Keratinocyte (primary cell): ENCODE measurements at regions not wholly inside any gene's neighbourhood (a gene's known extent, or its start where the extent isn't known, plus 50 kb on each side); places are given as distances from the start of the nearest gene placed in this dataset.

Experiments
- EZH2 ChIP-seq: IDR thresholded peaks from one replicate; pipeline ENCODE4 v1.6.1; 2012; ENCODE audit warnings: inconsistent platforms, mild to moderate bottlenecking, low read length, moderate library complexity
- TF ChIP-seq, protein P1 (sequence below), 3 experiments: IDR thresholded peaks in 1 of 3; conservative IDR thresholded peaks in 1 of 3; optimal IDR thresholded peaks in 1 of 3; 2 replicates in 2 of 3; 3 replicates in 1 of 3; pipeline versions ENCODE3 to v1.5.1; 2011; ENCODE audit warnings: low read length in 3 of 3, mild to moderate bottlenecking in 3 of 3, moderate library complexity in 2 of 3, control low read depth in 1 of 3, inconsistent platforms in 1 of 3; ENCODE audit not compliant: insufficient read depth in 2 of 3; ENCODE audit errors: extremely low read depth in 1 of 3

DNA sequence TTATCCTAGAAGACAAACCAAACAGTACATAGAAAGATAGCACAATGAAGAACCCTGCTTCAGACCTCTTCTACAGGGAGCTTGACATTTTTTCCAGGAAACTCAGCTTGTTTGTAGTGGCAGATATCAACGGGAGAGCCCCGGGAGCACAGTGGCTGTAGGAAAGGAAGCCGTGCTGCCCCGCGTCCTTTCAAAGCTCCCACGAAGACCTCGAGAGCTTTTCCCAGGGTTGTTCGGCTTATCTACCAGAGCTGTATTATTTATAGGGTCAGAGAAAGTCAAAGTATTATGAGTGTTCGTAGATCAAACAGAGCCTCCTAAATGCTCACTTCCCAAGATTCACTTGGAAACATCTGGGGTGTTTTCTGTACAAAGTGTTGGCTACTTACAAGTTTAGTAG, 167.1 kb upstream of the COPS8 start:
- TF ChIP-seq, protein P1, sequence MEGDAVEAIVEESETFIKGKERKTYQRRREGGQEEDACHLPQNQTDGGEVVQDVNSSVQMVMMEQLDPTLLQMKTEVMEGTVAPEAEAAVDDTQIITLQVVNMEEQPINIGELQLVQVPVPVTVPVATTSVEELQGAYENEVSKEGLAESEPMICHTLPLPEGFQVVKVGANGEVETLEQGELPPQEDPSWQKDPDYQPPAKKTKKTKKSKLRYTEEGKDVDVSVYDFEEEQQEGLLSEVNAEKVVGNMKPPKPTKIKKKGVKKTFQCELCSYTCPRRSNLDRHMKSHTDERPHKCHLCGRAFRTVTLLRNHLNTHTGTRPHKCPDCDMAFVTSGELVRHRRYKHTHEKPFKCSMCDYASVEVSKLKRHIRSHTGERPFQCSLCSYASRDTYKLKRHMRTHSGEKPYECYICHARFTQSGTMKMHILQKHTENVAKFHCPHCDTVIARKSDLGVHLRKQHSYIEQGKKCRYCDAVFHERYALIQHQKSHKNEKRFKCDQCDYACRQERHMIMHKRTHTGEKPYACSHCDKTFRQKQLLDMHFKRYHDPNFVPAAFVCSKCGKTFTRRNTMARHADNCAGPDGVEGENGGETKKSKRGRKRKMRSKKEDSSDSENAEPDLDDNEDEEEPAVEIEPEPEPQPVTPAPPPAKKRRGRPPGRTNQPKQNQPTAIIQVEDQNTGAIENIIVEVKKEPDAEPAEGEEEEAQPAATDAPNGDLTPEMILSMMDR (optimal IDR thresholded peaks at IDR 0.05 in 1 of 3, IDR thresholded peaks at IDR 0.05 in 1 of 3, conservative IDR thresholded peaks at IDR 0.05 in 1 of 3; ENCODE audit: extremely low read depth in 1 of 3, insufficient read depth in 2 of 3, low read length in 3 of 3): no peak
- TF ChIP-seq EZH2: no peak
